Osteoblast (primary cell): ENCODE measurements at regions not wholly inside any gene's neighbourhood (a gene's known extent, or its start where the extent isn't known, plus 50 kb on each side); places are given as distances from the start of the nearest gene placed in this dataset.

ENCODE experiments used
- DNase-seq: peaks from one replicate; pipeline ENCODE4 v3.0.0; 2011; ENCODE audit warnings: low spot score, mixed read lengths; ENCODE audit not compliant: insufficient read length; ENCODE audit errors: missing footprints
- H2AFZ ChIP-seq: 2 replicates; pipeline ENCODE4 v1.6.0; 2011; ENCODE audit warnings: mild to moderate bottlenecking, low read length
- H3K27ac ChIP-seq: 2 replicates; pipeline ENCODE4 v1.5.1; 2011; ENCODE audit warnings: mild to moderate bottlenecking, low read depth, low read length, moderate library complexity
- H3K27me3 ChIP-seq: 2 replicates; pipeline ENCODE4 v1.6.0; 2012; ENCODE audit warnings: mild to moderate bottlenecking, control low read depth, inconsistent platforms, low read length, moderate library complexity; ENCODE audit not compliant: insufficient read depth
- H3K36me3 ChIP-seq: 2 replicates; pipeline ENCODE4 v1.5.1; 2011; ENCODE audit warnings: mild to moderate bottlenecking, low read length, control low read depth, moderate library complexity; ENCODE audit not compliant: insufficient read depth
- H3K4me1 ChIP-seq: 2 replicates; pipeline ENCODE4 v1.5.1; 2011; ENCODE audit warnings: mild to moderate bottlenecking, low read length, control low read depth, moderate library complexity; ENCODE audit not compliant: insufficient read depth
- H3K4me2 ChIP-seq: 2 replicates; pipeline ENCODE4 v1.6.0; 2011; ENCODE audit warnings: mild to moderate bottlenecking, low read length; ENCODE audit not compliant: insufficient read depth
- H3K4me3 ChIP-seq: fragments of 200-600 bp; sonication (generic); 3 replicates; pipeline ENCODE4 v1.5.1; 2012; ENCODE audit warnings: mild to moderate bottlenecking, low read length, inconsistent platforms; ENCODE audit not compliant: insufficient read depth
- H3K79me2 ChIP-seq: 2 replicates; pipeline ENCODE4 v1.6.0; 2012; ENCODE audit warnings: mild to moderate bottlenecking, low read length, control low read depth, inconsistent platforms; ENCODE audit not compliant: insufficient read depth
- H3K9me3 ChIP-seq: 2 replicates; pipeline ENCODE4 v1.5.1; 2011; ENCODE audit warnings: low read depth, low read length, control low read depth
- H4K20me1 ChIP-seq: 2 replicates; pipeline ENCODE4 v1.6.0; 2012; ENCODE audit warnings: mild to moderate bottlenecking, low read length, control low read depth; ENCODE audit not compliant: insufficient read depth
- TF ChIP-seq, protein P1 (sequence below): IDR thresholded peaks from 2 replicates; pipeline ENCODE4 v1.5.1; 2011; ENCODE audit warnings: mild to moderate bottlenecking, low read depth, low read length, moderate library complexity; ENCODE audit errors: extremely low read depth

DNA sequence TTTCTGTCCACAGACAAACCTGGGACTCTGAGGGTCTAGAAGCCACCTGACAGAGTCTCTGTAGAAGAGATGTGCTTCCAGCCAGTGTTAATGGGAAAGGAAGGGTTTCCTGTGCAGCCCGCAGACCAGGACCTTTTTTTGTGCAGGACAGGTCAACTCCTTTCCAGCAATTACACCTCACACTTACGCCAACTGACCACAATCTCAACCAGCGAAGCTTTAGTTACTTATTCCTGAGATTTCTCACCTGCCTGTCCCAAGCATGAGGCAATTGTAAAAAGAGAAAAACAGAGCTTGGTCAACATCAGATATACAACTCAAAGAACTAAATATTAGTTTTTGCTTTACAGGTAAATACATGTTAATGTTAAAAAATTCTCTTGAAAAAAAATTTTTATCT lies 393.8 kb upstream of the ID4 start:
- H3K27me3 ChIP-seq: no peaks in the 10 kb centered on the region
- H3K27ac ChIP-seq: no peak overlapping the region
- no peaks in the 10 kb centered on the region for H3K36me3 ChIP-seq
- H3K79me2 ChIP-seq: no peaks in the 10 kb centered on the region
- H4K20me1 ChIP-seq: no peaks in the 10 kb centered on the region
- H2AFZ ChIP-seq: no peak overlapping the region
- no peaks in the 10 kb centered on the region for H3K9me3 ChIP-seq
- TF ChIP-seq, protein P1, sequence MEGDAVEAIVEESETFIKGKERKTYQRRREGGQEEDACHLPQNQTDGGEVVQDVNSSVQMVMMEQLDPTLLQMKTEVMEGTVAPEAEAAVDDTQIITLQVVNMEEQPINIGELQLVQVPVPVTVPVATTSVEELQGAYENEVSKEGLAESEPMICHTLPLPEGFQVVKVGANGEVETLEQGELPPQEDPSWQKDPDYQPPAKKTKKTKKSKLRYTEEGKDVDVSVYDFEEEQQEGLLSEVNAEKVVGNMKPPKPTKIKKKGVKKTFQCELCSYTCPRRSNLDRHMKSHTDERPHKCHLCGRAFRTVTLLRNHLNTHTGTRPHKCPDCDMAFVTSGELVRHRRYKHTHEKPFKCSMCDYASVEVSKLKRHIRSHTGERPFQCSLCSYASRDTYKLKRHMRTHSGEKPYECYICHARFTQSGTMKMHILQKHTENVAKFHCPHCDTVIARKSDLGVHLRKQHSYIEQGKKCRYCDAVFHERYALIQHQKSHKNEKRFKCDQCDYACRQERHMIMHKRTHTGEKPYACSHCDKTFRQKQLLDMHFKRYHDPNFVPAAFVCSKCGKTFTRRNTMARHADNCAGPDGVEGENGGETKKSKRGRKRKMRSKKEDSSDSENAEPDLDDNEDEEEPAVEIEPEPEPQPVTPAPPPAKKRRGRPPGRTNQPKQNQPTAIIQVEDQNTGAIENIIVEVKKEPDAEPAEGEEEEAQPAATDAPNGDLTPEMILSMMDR: no peak
- DNase-seq: no peak
- no peak overlapping the region for H3K4me3 ChIP-seq
- no peaks in the 10 kb centered on the region for H3K4me1 ChIP-seq
- no peak overlapping the region for H3K4me2 ChIP-seq

DNA sequence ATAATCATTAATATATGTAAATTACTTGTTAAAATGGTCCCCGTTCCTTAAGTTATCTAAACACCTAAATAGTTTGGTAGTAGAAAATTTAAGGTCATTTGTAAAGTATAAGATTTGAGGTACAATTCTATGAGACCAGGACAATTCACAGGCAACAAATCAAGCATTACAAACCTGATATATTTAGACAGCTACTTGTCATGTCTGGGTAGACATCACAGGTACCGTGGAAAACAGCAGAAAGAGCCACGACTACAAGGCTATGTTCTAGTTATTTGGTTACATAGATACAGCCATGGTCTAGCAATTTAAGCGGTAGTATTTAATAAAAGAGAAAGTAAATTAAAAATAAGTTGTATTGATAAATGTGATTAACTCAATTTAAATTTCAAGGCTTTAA lies 393.1 kb upstream of the ID4 start:
- H3K4me2 ChIP-seq: no peak overlapping the region
- TF ChIP-seq, protein P1: no peak
- H4K20me1 ChIP-seq: no peaks in the 10 kb centered on the region
- no peaks in the 10 kb centered on the region for H3K4me1 ChIP-seq
- no peaks in the 10 kb centered on the region for H3K36me3 ChIP-seq
- DNase-seq: no peak
- H3K79me2 ChIP-seq: no peaks in the 10 kb centered on the region
- H3K4me3 ChIP-seq: no peak overlapping the region
- no peak overlapping the region for H2AFZ ChIP-seq
- H3K27ac ChIP-seq: no peak overlapping the region
- H3K27me3 ChIP-seq: no peaks in the 10 kb centered on the region
- no peaks in the 10 kb centered on the region for H3K9me3 ChIP-seq

DNA sequence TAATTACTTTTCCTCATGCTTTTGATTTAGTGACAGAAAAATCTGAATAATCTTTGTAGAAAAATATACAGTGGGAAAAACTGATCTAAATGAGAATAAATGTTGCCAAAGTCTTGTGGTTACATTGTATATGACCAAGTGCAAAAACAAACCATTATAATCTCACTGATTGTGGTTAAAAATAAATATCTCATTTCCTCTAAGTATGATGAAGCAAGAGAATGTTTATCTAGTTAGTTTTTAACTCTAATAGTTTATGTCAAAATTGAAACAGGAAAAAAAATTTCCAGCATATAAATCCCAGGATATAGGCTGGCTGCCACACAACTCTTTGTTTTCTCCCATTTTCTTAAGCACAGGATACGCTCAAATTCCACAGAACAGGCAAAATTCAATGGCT lies 392.7 kb upstream of the ID4 start:
- DNase-seq: no peak
- Histone ChIP-seq H3K79me2 (no peaks in the 10 kb centered on the region), H3K9me3 (no peaks in the 10 kb centered on the region), H3K36me3 (no peaks in the 10 kb centered on the region), H3K4me1 (no peaks in the 10 kb centered on the region), H2AFZ (no peak overlapping the region), H3K4me3 (no peak overlapping the region), H3K4me2 (no peak overlapping the region), H3K27ac (no peak overlapping the region), H4K20me1 (no peaks in the 10 kb centered on the region), H3K27me3 (no peaks in the 10 kb centered on the region)
- TF ChIP-seq, protein P1: no peak

DNA sequence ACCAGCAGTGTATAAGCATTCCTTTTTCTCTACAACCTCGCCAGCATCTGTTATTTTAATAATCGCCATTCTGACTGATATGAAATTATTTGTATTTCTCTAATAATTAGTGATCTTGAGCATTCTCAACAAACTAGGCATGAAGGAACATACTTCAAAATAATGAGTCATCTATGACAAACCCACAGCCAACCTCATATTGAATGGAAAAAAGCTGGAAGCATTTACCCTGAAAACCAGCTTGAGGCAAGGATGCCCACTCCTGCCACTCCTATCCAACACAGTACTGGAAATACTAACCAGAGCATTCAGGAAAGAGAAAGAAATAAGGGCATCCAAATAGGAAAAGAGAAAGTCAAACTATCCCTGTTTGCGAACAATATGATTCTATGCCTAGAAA lies 390.6 kb upstream of the ID4 start:
- DNase-seq: no peak
- Histone ChIP-seq H3K4me2 (no peak overlapping the region), H3K27me3 (no peaks in the 10 kb centered on the region), H3K27ac (no peak overlapping the region), H3K79me2 (no peaks in the 10 kb centered on the region), H3K9me3 (no peaks in the 10 kb centered on the region), H4K20me1 (no peaks in the 10 kb centered on the region), H2AFZ (no peak overlapping the region), H3K36me3 (no peaks in the 10 kb centered on the region), H3K4me1 (no peaks in the 10 kb centered on the region), H3K4me3 (no peak overlapping the region)
- TF ChIP-seq, protein P1: no peak
